Ascending aorta (tissue), 2 donors: ENCODE measurements at regions not wholly inside any gene's neighbourhood (a gene's known extent, or its start where the extent isn't known, plus 50 kb on each side); places are given as distances from the start of the nearest gene placed in this dataset.

Experiments used
- DNase-seq, 2 donors: peaks; one replicate each; pipeline ENCODE4 v3.0.0-alpha.2; 2019; ENCODE audit warnings: low spot score in 2 of 2
- H3K27ac ChIP-seq, 2 donors: fragments of 200-600 bp; sonication (generic); one replicate each; pipeline ENCODE4 v1.5.1; 2016 to 2017; ENCODE audit warnings: mild to moderate bottlenecking in 1 of 2
- H3K27me3 ChIP-seq: fragments of 200-600 bp; sonication (generic); one replicate; pipeline ENCODE4 v1.5.1; 2017
- H3K36me3 ChIP-seq, 2 donors: fragments of 200-600 bp; sonication (generic); one replicate each; pipeline ENCODE4 v1.5.1; 2016
- H3K4me1 ChIP-seq, 2 donors: fragments of 200-600 bp; sonication (generic); one replicate each; pipeline ENCODE4 v1.5.1; 2016 to 2017; ENCODE audit warnings: mild to moderate bottlenecking in 1 of 2
- H3K4me3 ChIP-seq, 2 donors: fragments of 200-600 bp; sonication (generic); one replicate each; pipeline ENCODE4 v1.5.1; 2016 to 2017; ENCODE audit warnings: mild to moderate bottlenecking in 1 of 2
- H3K9me3 ChIP-seq, 2 donors: fragments of 200-600 bp; sonication (generic); one replicate each; pipeline ENCODE4 v1.5.1; 2016
- intact Hi-C: fragments of 100-400 bp; cut with DNase I; formaldehyde crosslinking; loops from one replicate; pipeline ENCODE4 v1.15.1; 2023
- TF ChIP-seq, protein P1 (sequence below), 3 experiments: fragments of 200-600 bp in 2 of 3; fragments of 450-650 bp in 1 of 3; sonication (generic) in 2 of 3; IDR thresholded peaks; one replicate each; pipeline ENCODE4 v1.5.1; 2016 to 2019; ENCODE audit warnings: antibody characterized with exemption in 3 of 3, mild to moderate bottlenecking in 1 of 3, moderate library complexity in 1 of 3

DNA sequence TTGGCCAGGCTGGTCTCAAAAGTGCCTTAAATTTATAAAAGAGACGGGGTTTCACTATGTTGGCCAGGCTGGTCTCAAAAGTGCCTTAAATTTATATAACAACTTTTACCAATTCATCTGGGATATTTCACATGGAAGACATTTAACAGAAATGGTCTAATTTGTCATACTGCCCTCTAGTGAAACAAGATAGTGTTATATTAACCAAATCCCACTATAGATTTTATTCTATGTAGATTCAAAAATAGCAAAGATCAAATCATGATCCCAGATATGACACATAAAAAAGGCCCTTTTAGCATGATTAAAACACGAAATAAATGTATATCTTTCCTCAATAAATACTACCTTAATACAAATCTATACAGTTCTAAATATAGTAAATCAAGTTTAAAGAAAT, 102.8 kb upstream of the TFAP2D start:
- Histone ChIP-seq H3K36me3 (no peaks in the 10 kb centered on the region), H3K9me3 (no peaks in the 10 kb centered on the region), H3K4me3 (no peak overlapping the region), H3K27me3 (no peaks in the 10 kb centered on the region), H3K27ac (no peak overlapping the region), H3K4me1 (no peaks in the 10 kb centered on the region)
- intact Hi-C loops = no loop called here
- no peak for DNase-seq
- TF ChIP-seq, protein P1, sequence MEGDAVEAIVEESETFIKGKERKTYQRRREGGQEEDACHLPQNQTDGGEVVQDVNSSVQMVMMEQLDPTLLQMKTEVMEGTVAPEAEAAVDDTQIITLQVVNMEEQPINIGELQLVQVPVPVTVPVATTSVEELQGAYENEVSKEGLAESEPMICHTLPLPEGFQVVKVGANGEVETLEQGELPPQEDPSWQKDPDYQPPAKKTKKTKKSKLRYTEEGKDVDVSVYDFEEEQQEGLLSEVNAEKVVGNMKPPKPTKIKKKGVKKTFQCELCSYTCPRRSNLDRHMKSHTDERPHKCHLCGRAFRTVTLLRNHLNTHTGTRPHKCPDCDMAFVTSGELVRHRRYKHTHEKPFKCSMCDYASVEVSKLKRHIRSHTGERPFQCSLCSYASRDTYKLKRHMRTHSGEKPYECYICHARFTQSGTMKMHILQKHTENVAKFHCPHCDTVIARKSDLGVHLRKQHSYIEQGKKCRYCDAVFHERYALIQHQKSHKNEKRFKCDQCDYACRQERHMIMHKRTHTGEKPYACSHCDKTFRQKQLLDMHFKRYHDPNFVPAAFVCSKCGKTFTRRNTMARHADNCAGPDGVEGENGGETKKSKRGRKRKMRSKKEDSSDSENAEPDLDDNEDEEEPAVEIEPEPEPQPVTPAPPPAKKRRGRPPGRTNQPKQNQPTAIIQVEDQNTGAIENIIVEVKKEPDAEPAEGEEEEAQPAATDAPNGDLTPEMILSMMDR (IDR thresholded peaks at IDR 0.05) = no peak

DNA sequence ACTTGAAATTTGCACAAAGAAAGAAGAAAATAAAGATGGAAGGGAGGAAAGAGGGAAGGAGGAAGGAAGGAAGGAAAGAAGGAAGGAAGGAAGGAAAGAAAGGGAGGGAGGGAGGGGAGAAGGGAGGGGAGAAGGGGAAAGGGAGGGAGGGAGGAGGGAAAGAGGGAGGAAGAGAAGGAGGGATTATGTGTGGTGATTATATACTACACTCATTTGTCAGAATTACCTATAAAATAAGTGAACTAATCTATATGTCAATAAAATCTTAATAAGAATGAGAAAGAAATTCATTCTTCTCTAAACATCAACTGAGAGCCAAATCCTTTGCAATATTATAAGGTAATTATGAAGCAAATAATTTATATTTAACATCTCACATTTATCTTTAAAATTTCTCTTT, 77.9 kb upstream of the TFAP2D start:
- TF ChIP-seq, protein P1 (IDR thresholded peaks at IDR 0.05) = no peak
- intact Hi-C loops = no loop called here
- no peaks in the 10 kb centered on the region for H3K4me1 ChIP-seq
- H3K4me3 ChIP-seq = no peak overlapping the region
- no peaks in the 10 kb centered on the region for H3K9me3 ChIP-seq
- no peaks in the 10 kb centered on the region for H3K36me3 ChIP-seq
- H3K27ac ChIP-seq = no peak overlapping the region
- no peaks in the 10 kb centered on the region for H3K27me3 ChIP-seq
- no peak for DNase-seq

GRCh38 chr6:50637267-50637666, 76.1 kb upstream of the TFAP2D start:
- Histone ChIP-seq H3K36me3 (no peaks in the 10 kb centered on the region), H3K27ac (no peak overlapping the region), H3K27me3 (no peaks in the 10 kb centered on the region), H3K4me1 (no peaks in the 10 kb centered on the region), H3K9me3 (no peaks in the 10 kb centered on the region), H3K4me3 (no peak overlapping the region)
- TF ChIP-seq, protein P1 (IDR thresholded peaks at IDR 0.05) = no peak
- DNase-seq = no peak
- intact Hi-C loops = no loop called here

GRCh38 chr6:50649086-50649485, 64.2 kb upstream of the TFAP2D start:
- Histone ChIP-seq H3K27me3 (no peaks in the 10 kb centered on the region), H3K9me3 (peaks cover 0 to 6% of the 10 kb centered on the region in 2 donors), H3K27ac (no peak overlapping the region), H3K36me3 (no peaks in the 10 kb centered on the region), H3K4me3 (no peak overlapping the region), H3K4me1 (no peaks in the 10 kb centered on the region)
- TF ChIP-seq, protein P1 (IDR thresholded peaks at IDR 0.05) = no peak
- no peak for DNase-seq
- intact Hi-C loops = no loop called here

- H3K9me3 ChIP-seq = peaks cover 0 to 6% of the 10 kb centered on the region in 2 donors
- TF ChIP-seq, protein P1 (IDR thresholded peaks at IDR 0.05) = no peak
- H3K4me3 ChIP-seq = no peak overlapping the region
- no peak overlapping the region for H3K27ac ChIP-seq
- no peaks in the 10 kb centered on the region for H3K27me3 ChIP-seq
- intact Hi-C loops = no loop called here
- DNase-seq = no peak
- no peaks in the 10 kb centered on the region for H3K4me1 ChIP-seq
- H3K36me3 ChIP-seq = no peaks in the 10 kb centered on the region
Observed at GRCh38 chr6:50653253-50653652, 60.1 kb upstream of the TFAP2D start.

- TF ChIP-seq, protein P1 (IDR thresholded peaks at IDR 0.05) = no peak
- H3K4me1 ChIP-seq = no peaks in the 10 kb centered on the region
- peaks cover 0 to 6% of the 10 kb centered on the region in 2 donors for H3K9me3 ChIP-seq
- intact Hi-C loops = no loop called here
- no peaks in the 10 kb centered on the region for H3K27me3 ChIP-seq
- H3K36me3 ChIP-seq = no peaks in the 10 kb centered on the region
- no peak overlapping the region for H3K4me3 ChIP-seq
- no peak overlapping the region for H3K27ac ChIP-seq
- no peak for DNase-seq
Observed at GRCh38 chr6:50654155-50654554, 59.2 kb upstream of the TFAP2D start.
